Bronchial epithelial cell (primary cell): ENCODE measurements at regions not wholly inside any gene's neighbourhood (a gene's known extent, or its start where the extent isn't known, plus 50 kb on each side); places are given as distances from the start of the nearest gene placed in this dataset.
"Not testable (repeated sequence)": the region's sequence is repeated elsewhere in the genome, so short reads cannot be mapped to it uniquely, and the experiment has no call there.

ENCODE experiments used
- DNase-seq: peaks from one replicate; pipeline ENCODE4 v3.0.0-alpha.2; 2010; ENCODE audit warnings: low read depth
- FAIRE-seq: peaks from 2 replicates; lab custom pipeline; 2011; peaks lifted over from hg19 to GRCh38; lab: Jason Lieb, UNC
- H3K27me3 ChIP-seq: 2 replicates; pipeline ENCODE4 v1.5.1; 2011; ENCODE audit warnings: low read length; ENCODE audit not compliant: control insufficient read depth, insufficient read depth
- H3K36me3 ChIP-seq: 2 replicates; pipeline ENCODE4 v1.5.1; 2011; ENCODE audit warnings: low read length; ENCODE audit not compliant: control insufficient read depth, insufficient read depth
- H3K4me3 ChIP-seq: 2 replicates; pipeline ENCODE4 v1.5.1; 2011; ENCODE audit warnings: mild to moderate bottlenecking, low read depth, low read length, control low read depth
- CTCF ChIP-seq: IDR thresholded peaks from 2 replicates; pipeline ENCODE4 v1.5.1; 2011; ENCODE audit warnings: mild to moderate bottlenecking, moderate library complexity, low read length, control low read depth, inconsistent platforms; ENCODE audit not compliant: insufficient read depth, severe bottlenecking

GRCh38 chr19:31885280-31885853, 460.0 kb upstream of the ZNF507 start:
- no peaks in the 10 kb centered on the region for H3K27me3 ChIP-seq
- H3K36me3 ChIP-seq, result no peaks in the 10 kb centered on the region
- DNase-seq (no peak), FAIRE-seq (no peak)
- no peak for TF ChIP-seq CTCF
- H3K4me3 ChIP-seq, result no peak overlapping the region

- TF ChIP-seq CTCF, result no peak
- no peak for DNase-seq
- Histone ChIP-seq H3K36me3 (no peaks in the 10 kb centered on the region), H3K27me3 (no peaks in the 10 kb centered on the region), H3K4me3 (no peak overlapping the region)
- FAIRE-seq, result no peak
Measured at GRCh38 chr19:31890230-31890629, 455.2 kb upstream of the ZNF507 start.

GRCh38 chr19:31892060-31892459, 453.4 kb upstream of the ZNF507 start:
- no peak for TF ChIP-seq CTCF
- Histone ChIP-seq H3K4me3 (no peak overlapping the region), H3K36me3 (no peaks in the 10 kb centered on the region), H3K27me3 (no peaks in the 10 kb centered on the region)
- DNase-seq (no peak), FAIRE-seq (no peak)

- not testable (repeated sequence) for DNase-seq, H3K27me3 ChIP-seq, FAIRE-seq, H3K36me3 ChIP-seq, H3K4me3 ChIP-seq
Measured at GRCh38 chr19:31893491-31893890, 451.9 kb upstream of the ZNF507 start.

GRCh38 chr19:31894451-31894850, 451.0 kb upstream of the ZNF507 start:
- DNase-seq (no peak), FAIRE-seq (no peak)
- Histone ChIP-seq H3K4me3 (no peak overlapping the region), H3K36me3 (no peaks in the 10 kb centered on the region), H3K27me3 (no peaks in the 10 kb centered on the region)
- no peak for TF ChIP-seq CTCF

- H3K36me3 ChIP-seq, result no peaks in the 10 kb centered on the region
- FAIRE-seq, result no peak
- no peak for DNase-seq
- no peak overlapping the region for H3K4me3 ChIP-seq
- no peak for TF ChIP-seq CTCF
- H3K27me3 ChIP-seq, result no peaks in the 10 kb centered on the region
Measured at GRCh38 chr19:31897292-31897691, 448.1 kb upstream of the ZNF507 start.
